ENCODE measurements at regions not wholly inside any gene's neighbourhood (a gene's known extent, or its start where the extent isn't known, plus 50 kb on each side); places are given as distances from the start of the nearest gene placed in this dataset.

DNA sequence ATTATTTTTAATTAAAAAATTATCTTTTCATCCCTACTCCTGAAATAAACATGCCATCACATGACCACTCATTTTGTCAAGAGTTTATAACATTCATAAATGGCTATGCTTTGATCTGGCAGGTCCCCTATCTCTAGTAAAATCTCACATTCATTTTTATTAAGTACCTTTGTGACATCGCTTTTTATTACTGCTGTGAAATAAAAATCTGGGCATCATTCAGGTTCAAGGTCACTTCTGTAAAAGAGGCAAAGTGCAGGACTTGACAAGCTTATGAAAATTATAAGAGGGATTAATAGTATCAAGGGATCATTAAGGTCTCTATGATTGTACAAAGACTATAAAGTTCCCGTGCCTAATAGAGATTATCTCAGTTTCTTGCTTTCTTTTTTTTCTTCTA is 416.8 kb upstream of the SEMA3A start:
- H3K27ac ChIP-seq (ENCODE audit: low read depth, low read length) = no peak overlapping the region
- H3K36me3 ChIP-seq (ENCODE audit: insufficient read depth, low read length) = no peaks in the 10 kb centered on the region
- H3K4me1 ChIP-seq (ENCODE audit: insufficient read depth, low read length) = no peaks in the 10 kb centered on the region
- no peak for DNase-seq (ENCODE audit: insufficient read length, low spot score, missing footprints)
- H3K9me3 ChIP-seq (ENCODE audit: low read depth, low read length) = no peaks in the 10 kb centered on the region
- no peaks in the 10 kb centered on the region for H3K27me3 ChIP-seq (ENCODE audit: insufficient read depth, low read length)
- no peaks in the 10 kb centered on the region for H4K20me1 ChIP-seq (ENCODE audit: insufficient read depth, low read length)
- H2AFZ ChIP-seq (ENCODE audit: low read length) = no peak overlapping the region
- no peak overlapping the region for H3K4me3 ChIP-seq (ENCODE audit: insufficient read depth, low read length)
- no peak overlapping the region for H3K4me2 ChIP-seq (ENCODE audit: insufficient read depth, low read length)
- no peaks in the 10 kb centered on the region for H3K79me2 ChIP-seq (ENCODE audit: insufficient read depth, low read length)
- TF ChIP-seq CTCF (IDR thresholded peaks at IDR 0.05; ENCODE audit: extremely low read depth, low read depth, low read length) = no peak

- H3K27me3 ChIP-seq (ENCODE audit: insufficient read depth, low read length) = no peaks in the 10 kb centered on the region
- H3K27ac ChIP-seq (ENCODE audit: low read depth, low read length) = no peak overlapping the region
- no peaks in the 10 kb centered on the region for H4K20me1 ChIP-seq (ENCODE audit: insufficient read depth, low read length)
- H3K4me2 ChIP-seq (ENCODE audit: insufficient read depth, low read length) = no peak overlapping the region
- H3K4me3 ChIP-seq (ENCODE audit: insufficient read depth, low read length) = no peak overlapping the region
- H3K36me3 ChIP-seq (ENCODE audit: insufficient read depth, low read length) = no peaks in the 10 kb centered on the region
- H3K79me2 ChIP-seq (ENCODE audit: insufficient read depth, low read length) = no peaks in the 10 kb centered on the region
- DNase-seq (ENCODE audit: insufficient read length, low spot score, missing footprints) = no peak
- H3K9me3 ChIP-seq (ENCODE audit: low read depth, low read length) = no peaks in the 10 kb centered on the region
- no peaks in the 10 kb centered on the region for H3K4me1 ChIP-seq (ENCODE audit: insufficient read depth, low read length)
- H2AFZ ChIP-seq (ENCODE audit: low read length) = peak overlapping the region; percentile 24
- no peak for TF ChIP-seq CTCF (IDR thresholded peaks at IDR 0.05; ENCODE audit: extremely low read depth, low read depth, low read length)
These were observed 415.8 kb upstream of the SEMA3A start for GRCh38 chr7:84610390-84610789.

- no peaks in the 10 kb centered on the region for H3K4me1 ChIP-seq (ENCODE audit: insufficient read depth, low read length)
- H3K9me3 ChIP-seq (ENCODE audit: low read depth, low read length) = no peaks in the 10 kb centered on the region
- H3K27ac ChIP-seq (ENCODE audit: low read depth, low read length) = no peak overlapping the region
- H3K36me3 ChIP-seq (ENCODE audit: insufficient read depth, low read length) = no peaks in the 10 kb centered on the region
- no peak for TF ChIP-seq CTCF (IDR thresholded peaks at IDR 0.05; ENCODE audit: extremely low read depth, low read depth, low read length)
- no peak for DNase-seq (ENCODE audit: insufficient read length, low spot score, missing footprints)
- no peaks in the 10 kb centered on the region for H4K20me1 ChIP-seq (ENCODE audit: insufficient read depth, low read length)
- H3K79me2 ChIP-seq (ENCODE audit: insufficient read depth, low read length) = no peaks in the 10 kb centered on the region
- H3K27me3 ChIP-seq (ENCODE audit: insufficient read depth, low read length) = no peaks in the 10 kb centered on the region
- H3K4me3 ChIP-seq (ENCODE audit: insufficient read depth, low read length) = no peak overlapping the region
- no peak overlapping the region for H2AFZ ChIP-seq (ENCODE audit: low read length)
- no peak overlapping the region for H3K4me2 ChIP-seq (ENCODE audit: insufficient read depth, low read length)
These were observed 410.7 kb upstream of the SEMA3A start for GRCh38 chr7:84605301-84605700.

DNA sequence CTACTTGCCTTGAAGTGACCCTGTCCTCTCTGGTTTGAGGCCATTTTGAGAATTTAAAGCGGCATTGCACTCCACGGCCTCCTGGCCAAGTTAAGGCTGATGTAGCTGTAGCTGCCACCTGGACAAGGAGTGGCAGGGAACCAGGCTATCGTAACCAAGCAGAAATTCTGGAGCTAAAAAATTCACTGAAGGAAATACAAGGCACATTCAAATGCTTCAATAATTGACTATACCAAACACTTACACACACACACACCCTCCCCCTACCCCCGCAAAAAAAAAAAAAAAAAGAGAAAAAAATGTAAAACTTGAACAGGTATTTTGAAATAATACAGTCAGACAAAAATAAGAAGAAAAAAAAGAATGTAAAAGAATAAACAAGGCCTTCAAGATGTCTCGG is 409.0 kb upstream of the SEMA3A start:
- no peak overlapping the region for H3K4me2 ChIP-seq (ENCODE audit: insufficient read depth, low read length)
- H3K27ac ChIP-seq (ENCODE audit: low read depth, low read length) = no peak overlapping the region
- H3K79me2 ChIP-seq (ENCODE audit: insufficient read depth, low read length) = no peaks in the 10 kb centered on the region
- H3K4me1 ChIP-seq (ENCODE audit: insufficient read depth, low read length) = no peaks in the 10 kb centered on the region
- no peaks in the 10 kb centered on the region for H3K27me3 ChIP-seq (ENCODE audit: insufficient read depth, low read length)
- no peaks in the 10 kb centered on the region for H4K20me1 ChIP-seq (ENCODE audit: insufficient read depth, low read length)
- H3K36me3 ChIP-seq (ENCODE audit: insufficient read depth, low read length) = no peaks in the 10 kb centered on the region
- DNase-seq (ENCODE audit: insufficient read length, low spot score, missing footprints) = no peak
- H3K4me3 ChIP-seq (ENCODE audit: insufficient read depth, low read length) = no peak overlapping the region
- H3K9me3 ChIP-seq (ENCODE audit: low read depth, low read length) = no peaks in the 10 kb centered on the region
- no peak for TF ChIP-seq CTCF (IDR thresholded peaks at IDR 0.05; ENCODE audit: extremely low read depth, low read depth, low read length)
- no peak overlapping the region for H2AFZ ChIP-seq (ENCODE audit: low read length)
